ENCODE measurements at regions not wholly inside any gene's neighbourhood (a gene's known extent, or its start where the extent isn't known, plus 50 kb on each side); places are given as distances from the start of the nearest gene placed in this dataset.

GRCh38 chr21:35683664-35684304 lies 376.5 kb downstream of the SETD4 start:
- H3K4me3 ChIP-seq (ENCODE audit: low read length) = no peak overlapping the region
- no peaks in the 10 kb centered on the region for H3K36me3 ChIP-seq (ENCODE audit: control insufficient read depth, low read length)
- H3K9me3 ChIP-seq (ENCODE audit: control insufficient read depth, insufficient read depth, low read length) = no peaks in the 10 kb centered on the region
- no peaks in the 10 kb centered on the region for H3K9me2 ChIP-seq (replicated peaks; ENCODE audit: control insufficient read depth, low read length)
- H3F3A ChIP-seq (ENCODE audit: control insufficient read depth, insufficient read depth) = no peaks in the 10 kb centered on the region
- H3K79me2 ChIP-seq (ENCODE audit: control insufficient read depth, low read length) = no peaks in the 10 kb centered on the region
- TF ChIP-seq CTCF (IDR thresholded peaks at IDR 0.05; ENCODE audit: low read depth, low read length, poor library complexity, severe bottlenecking) (no peak), EZH2phosphoT487 (IDR thresholded peaks at IDR 0.05; ENCODE audit: borderline replicate concordance, low read length) (no peak)
- no peak overlapping the region for H3K27ac ChIP-seq (ENCODE audit: low read depth, low read length)
- H4K20me1 ChIP-seq (ENCODE audit: control insufficient read depth, insufficient read depth, low read depth, low read length) = no peaks in the 10 kb centered on the region
- peaks cover 3% of the 10 kb centered on the region; the same call in 1 of the 2 replicates for H3K27me3 ChIP-seq (ENCODE audit: control insufficient read depth, low read length)
- no peaks in the 10 kb centered on the region for H3K4me1 ChIP-seq (ENCODE audit: control insufficient read depth, low read length)
- no peak overlapping the region for H3K4me2 ChIP-seq (ENCODE audit: low read length)

GRCh38 chr21:35682904-35683549 lies 377.3 kb downstream of the SETD4 start:
- no peaks in the 10 kb centered on the region for H3K9me2 ChIP-seq (replicated peaks; ENCODE audit: control insufficient read depth, low read length)
- no peak overlapping the region for H3K27ac ChIP-seq (ENCODE audit: low read depth, low read length)
- H3K4me3 ChIP-seq (ENCODE audit: low read length) = no peak overlapping the region
- no peaks in the 10 kb centered on the region for H3K4me1 ChIP-seq (ENCODE audit: control insufficient read depth, low read length)
- H3K4me2 ChIP-seq (ENCODE audit: low read length) = no peak overlapping the region
- H3K36me3 ChIP-seq (ENCODE audit: control insufficient read depth, low read length) = no peaks in the 10 kb centered on the region
- no peaks in the 10 kb centered on the region for H4K20me1 ChIP-seq (ENCODE audit: control insufficient read depth, insufficient read depth, low read depth, low read length)
- no peak for TF ChIP-seq CTCF (IDR thresholded peaks at IDR 0.05; ENCODE audit: low read depth, low read length, poor library complexity, severe bottlenecking)
- TF ChIP-seq EZH2phosphoT487 (IDR thresholded peaks at IDR 0.05; ENCODE audit: borderline replicate concordance, low read length) = no peak
- no peaks in the 10 kb centered on the region for H3F3A ChIP-seq (ENCODE audit: control insufficient read depth, insufficient read depth)
- no peaks in the 10 kb centered on the region for H3K79me2 ChIP-seq (ENCODE audit: control insufficient read depth, low read length)
- no peaks in the 10 kb centered on the region for H3K9me3 ChIP-seq (ENCODE audit: control insufficient read depth, insufficient read depth, low read length)
- peaks cover 3% of the 10 kb centered on the region; the same call in 1 of the 2 replicates for H3K27me3 ChIP-seq (ENCODE audit: control insufficient read depth, low read length)

DNA sequence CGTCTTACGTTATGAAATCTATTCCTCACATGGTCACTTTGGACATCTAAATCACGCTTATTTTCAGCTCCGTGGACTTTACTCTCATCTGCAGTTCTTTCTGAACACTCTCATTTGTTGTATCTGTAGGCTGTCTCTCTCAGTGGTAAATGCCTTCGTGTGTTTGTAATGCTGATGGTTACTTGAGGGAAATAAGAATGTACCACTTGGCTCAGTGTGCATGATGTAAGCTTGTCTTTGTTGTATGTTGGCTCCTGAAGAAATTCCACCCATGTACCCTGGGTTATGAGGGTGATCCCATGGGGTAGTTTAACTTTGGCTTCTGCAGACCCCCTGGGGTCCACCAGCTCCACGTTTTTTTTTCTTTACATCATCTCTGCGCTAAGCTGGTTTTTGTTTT lies 378.4 kb downstream of the SETD4 start:
- H3K4me2 ChIP-seq (ENCODE audit: low read length) = no peak overlapping the region
- no peak overlapping the region for H3K27ac ChIP-seq (ENCODE audit: low read depth, low read length)
- no peak overlapping the region for H3K4me3 ChIP-seq (ENCODE audit: low read length)
- H3K9me2 ChIP-seq (replicated peaks; ENCODE audit: control insufficient read depth, low read length) = no peaks in the 10 kb centered on the region
- H3K4me1 ChIP-seq (ENCODE audit: control insufficient read depth, low read length) = no peaks in the 10 kb centered on the region
- no peaks in the 10 kb centered on the region for H3K36me3 ChIP-seq (ENCODE audit: control insufficient read depth, low read length)
- H3K79me2 ChIP-seq (ENCODE audit: control insufficient read depth, low read length) = no peaks in the 10 kb centered on the region
- H3K9me3 ChIP-seq (ENCODE audit: control insufficient read depth, insufficient read depth, low read length) = no peaks in the 10 kb centered on the region
- no peaks in the 10 kb centered on the region for H4K20me1 ChIP-seq (ENCODE audit: control insufficient read depth, insufficient read depth, low read depth, low read length)
- no peaks in the 10 kb centered on the region for H3F3A ChIP-seq (ENCODE audit: control insufficient read depth, insufficient read depth)
- TF ChIP-seq CTCF (IDR thresholded peaks at IDR 0.05; ENCODE audit: low read depth, low read length, poor library complexity, severe bottlenecking) = no peak
- TF ChIP-seq EZH2phosphoT487 (IDR thresholded peaks at IDR 0.05; ENCODE audit: borderline replicate concordance, low read length) = no peak
- peaks cover 3% of the 10 kb centered on the region; the same call in 1 of the 2 replicates for H3K27me3 ChIP-seq (ENCODE audit: control insufficient read depth, low read length)

All from DOHH2 (cell line).